ENCODE measurements at regions not wholly inside any gene's neighbourhood (a gene's known extent, or its start where the extent isn't known, plus 50 kb on each side); places are given as distances from the start of the nearest gene placed in this dataset.
A peak's percentile ranks its signal among the peaks of the same experiment; 100 is the strongest.

- H3K4me3 ChIP-seq = no peak overlapping the region
- no peaks in the 10 kb centered on the region for H3K27me3 ChIP-seq (ENCODE audit: low read depth)
- H3K36me3 ChIP-seq = no peaks in the 10 kb centered on the region
- H3K9me3 ChIP-seq = no peaks in the 10 kb centered on the region
- DNase-seq (no peak), ATAC-seq (peak in 1 of 2 donors; percentile 51)
- TF ChIP-seq CTCF (IDR thresholded peaks at IDR 0.05) = no peak
- intact Hi-C loops (cut with DNase I) = no loop called here
- H3K4me1 ChIP-seq = no peaks in the 10 kb centered on the region
- H3K27ac ChIP-seq = no peak overlapping the region
Observed at GRCh38 chr3:154050766-154051165, 70.4 kb upstream of the ARHGEF26 start.

GRCh38 chr3:154059833-154060232, 61.4 kb upstream of the ARHGEF26 start:
- peak; percentile 16 to 46 for ATAC-seq
- intact Hi-C loops (cut with DNase I) = no loop called here
- Histone ChIP-seq H3K36me3 (no peaks in the 10 kb centered on the region), H3K27ac (no peak overlapping the region), H3K4me1 (no peaks in the 10 kb centered on the region), H3K27me3 (ENCODE audit: low read depth) (no peaks in the 10 kb centered on the region), H3K4me3 (no peak overlapping the region), H3K9me3 (no peaks in the 10 kb centered on the region)
- no peak for TF ChIP-seq CTCF (IDR thresholded peaks at IDR 0.05)
- no peak for DNase-seq

- no peak for TF ChIP-seq CTCF (IDR thresholded peaks at IDR 0.05)
- DNase-seq = no peak
- ATAC-seq = peak; percentile 80 to 84
- no peak overlapping the region for H3K27ac ChIP-seq
- H3K4me1 ChIP-seq = no peaks in the 10 kb centered on the region
- H3K36me3 ChIP-seq = no peaks in the 10 kb centered on the region
- intact Hi-C loops (cut with DNase I) = no loop called here
- H3K27me3 ChIP-seq (ENCODE audit: low read depth) = no peaks in the 10 kb centered on the region
- H3K4me3 ChIP-seq = no peak overlapping the region
- H3K9me3 ChIP-seq = no peaks in the 10 kb centered on the region
Observed at GRCh38 chr3:154060238-154061000, 60.8 kb upstream of the ARHGEF26 start.

GRCh38 chr3:154061001-154061370, 60.2 kb upstream of the ARHGEF26 start:
- Histone ChIP-seq H3K4me1 (no peaks in the 10 kb centered on the region), H3K27me3 (ENCODE audit: low read depth) (no peaks in the 10 kb centered on the region), H3K27ac (no peak overlapping the region), H3K9me3 (no peaks in the 10 kb centered on the region), H3K4me3 (no peak overlapping the region), H3K36me3 (no peaks in the 10 kb centered on the region)
- no peak for TF ChIP-seq CTCF (IDR thresholded peaks at IDR 0.05)
- DNase-seq (no peak), ATAC-seq (no peak)
- intact Hi-C loops (cut with DNase I) = no loop called here

GRCh38 chr3:154062513-154062912, 58.7 kb upstream of the ARHGEF26 start:
- no peaks in the 10 kb centered on the region for H3K36me3 ChIP-seq
- no peak overlapping the region for H3K4me3 ChIP-seq
- H3K9me3 ChIP-seq = no peaks in the 10 kb centered on the region
- intact Hi-C loops (cut with DNase I) = no loop called here
- ATAC-seq = no peak
- no peaks in the 10 kb centered on the region for H3K27me3 ChIP-seq (ENCODE audit: low read depth)
- TF ChIP-seq CTCF (IDR thresholded peaks at IDR 0.05) = no peak
- no peak overlapping the region for H3K27ac ChIP-seq
- H3K4me1 ChIP-seq = no peaks in the 10 kb centered on the region
- DNase-seq = no peak
